ENCODE measurements at regions not wholly inside any gene's neighbourhood (a gene's known extent, or its start where the extent isn't known, plus 50 kb on each side); places are given as distances from the start of the nearest gene placed in this dataset.

DNA sequence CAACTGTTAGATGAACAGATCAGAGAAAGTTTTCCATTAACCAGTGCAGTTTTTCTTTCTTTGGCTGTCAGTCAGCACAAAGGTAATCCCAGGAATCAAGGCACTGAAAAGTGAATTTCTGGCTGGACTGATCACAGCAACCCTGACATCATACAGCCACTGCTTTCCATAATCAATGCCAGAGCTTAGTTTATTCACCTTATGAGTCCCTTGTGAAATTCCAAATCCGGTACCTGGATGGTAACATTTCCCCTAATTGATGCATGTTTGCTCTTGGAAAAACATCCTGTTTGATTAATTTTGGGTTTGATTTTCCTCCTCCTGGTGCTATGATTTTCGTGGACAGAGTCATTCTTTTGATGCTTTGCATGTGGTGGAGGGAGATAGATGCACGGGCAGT lies 319.8 kb downstream of the INSC start:
- no peaks in the 10 kb centered on the region for H3K27me3 ChIP-seq (ENCODE audit: control insufficient read depth, insufficient read depth, low read length)
- Mint-ChIP-seq H3K9me3 (peaks cover 0 to 8% (median 1%) of the 10 kb centered on the region in 7 donors), H3K27ac (no peak overlapping the region), H3K36me3 (no peaks in the 10 kb centered on the region), H3K4me3 (no peak overlapping the region), H3K27me3 (no peaks in the 10 kb centered on the region), H3K4me1 (no peaks in the 10 kb centered on the region)
- no peak overlapping the region for H3K4me3 ChIP-seq (ENCODE audit: low read depth, low read length)
- H3K36me3 ChIP-seq (ENCODE audit: control insufficient read depth, insufficient read depth, low read length) = no peaks in the 10 kb centered on the region
- no peaks in the 10 kb centered on the region for H3K4me1 ChIP-seq (ENCODE audit: control insufficient read depth, insufficient read depth, low read length, poor library complexity, severe bottlenecking)
- H3K9me3 ChIP-seq (ENCODE audit: control insufficient read depth in 2 of 2, low read length in 2 of 2) = no peaks in the 10 kb centered on the region
- no peak for ATAC-seq (ENCODE audit: low read depth in 2 of 2)
- DNase-seq = no peak
- H3K27ac ChIP-seq (ENCODE audit: insufficient read depth, low read length, poor library complexity, severe bottlenecking) = no peak overlapping the region

DNA sequence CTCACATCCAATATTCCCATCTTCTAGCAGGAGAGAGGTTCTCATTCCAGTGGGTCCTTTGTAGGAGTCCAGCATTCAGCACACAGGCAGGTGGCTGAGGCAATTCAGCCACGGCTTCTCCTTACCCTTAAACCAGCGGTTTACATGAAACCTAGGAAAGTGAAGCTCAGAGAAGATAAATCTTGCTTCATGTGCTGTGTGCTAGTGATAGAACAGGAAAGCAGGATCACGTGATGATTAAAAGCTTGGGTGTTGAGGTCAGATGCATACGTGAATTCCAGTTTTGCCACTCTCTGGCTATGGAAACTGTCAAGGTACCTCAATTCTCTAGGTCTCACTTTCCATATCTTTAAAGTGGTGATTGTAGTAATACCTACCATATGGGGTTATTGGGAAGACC lies 331.6 kb downstream of the INSC start:
- no peaks in the 10 kb centered on the region for H3K9me3 ChIP-seq (ENCODE audit: control insufficient read depth in 2 of 2, low read length in 2 of 2)
- no peak for ATAC-seq (ENCODE audit: low read depth in 2 of 2)
- Mint-ChIP-seq H3K36me3 (no peaks in the 10 kb centered on the region), H3K27ac (no peak overlapping the region), H3K4me1 (no peaks in the 10 kb centered on the region), H3K27me3 (no peaks in the 10 kb centered on the region), H3K9me3 (peaks cover 0 to 6% (median 2%) of the 10 kb centered on the region in 7 donors), H3K4me3 (no peak overlapping the region)
- H3K4me3 ChIP-seq (ENCODE audit: low read depth, low read length) = no peak overlapping the region
- H3K36me3 ChIP-seq (ENCODE audit: control insufficient read depth, insufficient read depth, low read length) = no peaks in the 10 kb centered on the region
- no peaks in the 10 kb centered on the region for H3K27me3 ChIP-seq (ENCODE audit: control insufficient read depth, insufficient read depth, low read length)
- DNase-seq = no peak
- no peaks in the 10 kb centered on the region for H3K4me1 ChIP-seq (ENCODE audit: control insufficient read depth, insufficient read depth, low read length, poor library complexity, severe bottlenecking)
- no peak overlapping the region for H3K27ac ChIP-seq (ENCODE audit: insufficient read depth, low read length, poor library complexity, severe bottlenecking)

DNA sequence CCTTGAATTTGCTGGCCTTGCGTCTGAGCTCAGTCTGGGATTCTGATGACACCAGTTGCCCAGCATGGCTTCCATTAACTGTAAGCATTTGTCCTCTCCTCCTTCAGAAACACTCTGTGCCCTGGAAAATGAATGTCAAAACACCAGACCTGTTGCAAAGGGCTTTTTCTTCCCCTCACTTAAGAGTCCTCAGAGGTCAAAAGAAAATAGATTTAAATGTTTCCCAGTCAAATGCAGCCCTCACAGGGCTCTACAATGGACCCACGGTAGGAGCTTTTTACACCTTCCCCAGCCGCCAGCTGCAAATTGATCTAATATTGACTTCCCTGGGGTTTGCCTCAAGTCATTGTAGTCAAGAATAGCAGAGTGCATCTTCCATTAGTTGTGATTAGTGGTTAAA lies 332.2 kb downstream of the INSC start:
- no peak for ATAC-seq (ENCODE audit: low read depth in 2 of 2)
- Histone ChIP-seq H3K9me3 (ENCODE audit: control insufficient read depth in 2 of 2, low read length in 2 of 2) (no peaks in the 10 kb centered on the region), H3K27me3 (ENCODE audit: control insufficient read depth, insufficient read depth, low read length) (no peaks in the 10 kb centered on the region), H3K4me1 (ENCODE audit: control insufficient read depth, insufficient read depth, low read length, poor library complexity, severe bottlenecking) (no peaks in the 10 kb centered on the region), H3K36me3 (ENCODE audit: control insufficient read depth, insufficient read depth, low read length) (no peaks in the 10 kb centered on the region), H3K27ac (ENCODE audit: insufficient read depth, low read length, poor library complexity, severe bottlenecking) (no peak overlapping the region), H3K4me3 (ENCODE audit: low read depth, low read length) (no peak overlapping the region)
- H3K27me3 Mint-ChIP-seq = no peaks in the 10 kb centered on the region
- H3K27ac Mint-ChIP-seq = no peak overlapping the region
- no peaks in the 10 kb centered on the region for H3K4me1 Mint-ChIP-seq
- peaks cover 0 to 6% (median 2%) of the 10 kb centered on the region in 7 donors for H3K9me3 Mint-ChIP-seq
- no peaks in the 10 kb centered on the region for H3K36me3 Mint-ChIP-seq
- no peak for DNase-seq
- H3K4me3 Mint-ChIP-seq = no peak overlapping the region

DNA sequence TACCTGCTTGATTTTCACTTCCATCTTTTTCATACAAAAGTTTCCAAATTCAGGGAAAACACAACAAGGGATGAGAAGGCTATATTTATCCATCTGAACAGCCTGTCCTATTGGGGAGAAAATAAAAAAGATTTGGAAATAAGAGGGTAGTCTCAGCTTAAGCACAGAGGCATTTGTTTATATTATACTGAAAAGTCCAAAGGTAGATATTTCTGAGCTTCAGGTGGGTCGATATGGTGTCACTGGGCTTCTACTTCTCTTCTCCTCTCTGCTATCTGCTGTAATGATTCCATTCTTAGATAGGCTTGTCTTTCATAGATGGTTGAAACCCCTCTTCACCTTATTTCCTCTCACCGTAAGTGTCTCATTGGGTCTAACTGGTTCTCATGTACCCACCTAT lies 337.0 kb downstream of the INSC start:
- Mint-ChIP-seq H3K4me1 (no peaks in the 10 kb centered on the region), H3K27me3 (no peaks in the 10 kb centered on the region)
- ATAC-seq (ENCODE audit: low read depth in 2 of 2) = no peak

DNA sequence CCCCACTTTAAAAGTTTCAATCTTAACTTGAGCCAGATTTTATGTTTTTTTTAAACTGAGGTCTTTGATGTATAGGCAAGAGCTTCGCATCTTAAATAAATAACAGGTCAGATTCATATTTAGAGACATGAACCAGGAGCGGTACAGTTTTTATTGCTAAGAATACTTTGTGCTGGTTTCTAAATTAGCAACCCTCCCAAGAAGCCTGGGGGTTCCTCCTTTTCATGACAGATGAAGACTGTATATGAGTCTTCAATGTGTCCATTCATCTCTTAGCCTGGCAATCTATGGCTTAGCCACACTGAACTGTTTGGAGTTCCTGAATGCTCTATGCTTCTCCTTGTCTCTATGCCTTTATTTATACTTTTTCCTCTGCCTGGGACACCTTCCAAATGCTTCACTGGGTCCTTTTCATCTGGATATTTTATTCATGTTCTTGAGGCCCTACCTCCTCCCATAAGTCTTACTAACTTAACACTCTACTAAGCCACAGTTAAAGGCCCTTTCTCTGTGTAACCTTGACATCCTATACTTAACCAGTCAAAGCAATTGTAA lies 338.6 kb downstream of the INSC start:
- no peaks in the 10 kb centered on the region for H3K4me1 ChIP-seq (ENCODE audit: control insufficient read depth, insufficient read depth, low read length, poor library complexity, severe bottlenecking)
- Mint-ChIP-seq H3K27me3 (no peaks in the 10 kb centered on the region), H3K4me3 (no peak overlapping the region), H3K27ac (no peak overlapping the region), H3K4me1 (no peaks in the 10 kb centered on the region), H3K36me3 (no peaks in the 10 kb centered on the region), H3K9me3 (peaks cover 0 to 7% (median 4%) of the 10 kb centered on the region in 7 donors)
- DNase-seq (no peak), ATAC-seq (ENCODE audit: low read depth in 2 of 2) (no peak)
- H3K27ac ChIP-seq (ENCODE audit: insufficient read depth, low read length, poor library complexity, severe bottlenecking) = no peak overlapping the region
- H3K27me3 ChIP-seq (ENCODE audit: control insufficient read depth, insufficient read depth, low read length) = no peaks in the 10 kb centered on the region
- no peak overlapping the region for H3K4me3 ChIP-seq (ENCODE audit: low read depth, low read length)
- no peaks in the 10 kb centered on the region for H3K36me3 ChIP-seq (ENCODE audit: control insufficient read depth, insufficient read depth, low read length)
- H3K9me3 ChIP-seq (ENCODE audit: control insufficient read depth in 2 of 2, low read length in 2 of 2) = no peaks in the 10 kb centered on the region

More for the DNA sequence above, 337.0 kb downstream of the INSC start:
- Histone ChIP-seq H3K4me3 (ENCODE audit: low read depth, low read length) (no peak overlapping the region), H3K27me3 (ENCODE audit: control insufficient read depth, insufficient read depth, low read length) (no peaks in the 10 kb centered on the region), H3K4me1 (ENCODE audit: control insufficient read depth, insufficient read depth, low read length, poor library complexity, severe bottlenecking) (no peaks in the 10 kb centered on the region), H3K9me3 (ENCODE audit: control insufficient read depth in 2 of 2, low read length in 2 of 2) (no peaks in the 10 kb centered on the region), H3K27ac (ENCODE audit: insufficient read depth, low read length, poor library complexity, severe bottlenecking) (no peak overlapping the region), H3K36me3 (ENCODE audit: control insufficient read depth, insufficient read depth, low read length) (no peaks in the 10 kb centered on the region)
- H3K9me3 Mint-ChIP-seq = peaks cover 0 to 6% (median 4%) of the 10 kb centered on the region in 7 donors
- no peak overlapping the region for H3K4me3 Mint-ChIP-seq
- H3K36me3 Mint-ChIP-seq = no peaks in the 10 kb centered on the region
- DNase-seq = no peak
- no peak overlapping the region for H3K27ac Mint-ChIP-seq

DNA sequence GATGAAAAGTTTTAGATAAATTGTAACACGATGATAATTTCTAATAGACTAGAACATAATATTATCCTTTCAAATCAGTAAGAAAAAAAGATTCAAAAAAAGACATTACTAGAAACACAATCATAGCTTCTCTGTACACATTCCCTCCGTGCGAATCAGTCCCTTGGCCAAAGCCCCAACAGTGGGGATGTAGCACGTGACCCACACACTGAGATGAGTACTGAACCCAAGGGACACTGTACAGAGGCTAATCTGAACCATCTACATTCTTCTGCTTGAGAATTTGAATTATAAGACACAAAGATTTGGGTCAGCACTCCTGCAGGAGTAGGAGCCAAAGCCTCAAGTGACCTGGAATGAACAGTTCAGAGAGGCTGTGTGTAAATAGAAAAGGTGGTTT lies 353.7 kb downstream of the INSC start:
- Mint-ChIP-seq H3K4me1 (no peaks in the 10 kb centered on the region), H3K4me3 (no peak overlapping the region), H3K27me3 (no peaks in the 10 kb centered on the region), H3K9me3 (peaks cover 0 to 5% (median 0%) of the 10 kb centered on the region in 7 donors), H3K27ac (no peak overlapping the region), H3K36me3 (no peaks in the 10 kb centered on the region)
- no peaks in the 10 kb centered on the region for H3K27me3 ChIP-seq (ENCODE audit: control insufficient read depth, insufficient read depth, low read length)
- no peaks in the 10 kb centered on the region for H3K4me1 ChIP-seq (ENCODE audit: control insufficient read depth, insufficient read depth, low read length, poor library complexity, severe bottlenecking)
- H3K36me3 ChIP-seq (ENCODE audit: control insufficient read depth, insufficient read depth, low read length) = no peaks in the 10 kb centered on the region
- ATAC-seq (ENCODE audit: low read depth in 2 of 2) (no peak), DNase-seq (no peak)
- H3K4me3 ChIP-seq (ENCODE audit: low read depth, low read length) = no peak overlapping the region
- H3K9me3 ChIP-seq (ENCODE audit: control insufficient read depth in 2 of 2, low read length in 2 of 2) = no peaks in the 10 kb centered on the region
- H3K27ac ChIP-seq (ENCODE audit: insufficient read depth, low read length, poor library complexity, severe bottlenecking) = no peak overlapping the region

DNA sequence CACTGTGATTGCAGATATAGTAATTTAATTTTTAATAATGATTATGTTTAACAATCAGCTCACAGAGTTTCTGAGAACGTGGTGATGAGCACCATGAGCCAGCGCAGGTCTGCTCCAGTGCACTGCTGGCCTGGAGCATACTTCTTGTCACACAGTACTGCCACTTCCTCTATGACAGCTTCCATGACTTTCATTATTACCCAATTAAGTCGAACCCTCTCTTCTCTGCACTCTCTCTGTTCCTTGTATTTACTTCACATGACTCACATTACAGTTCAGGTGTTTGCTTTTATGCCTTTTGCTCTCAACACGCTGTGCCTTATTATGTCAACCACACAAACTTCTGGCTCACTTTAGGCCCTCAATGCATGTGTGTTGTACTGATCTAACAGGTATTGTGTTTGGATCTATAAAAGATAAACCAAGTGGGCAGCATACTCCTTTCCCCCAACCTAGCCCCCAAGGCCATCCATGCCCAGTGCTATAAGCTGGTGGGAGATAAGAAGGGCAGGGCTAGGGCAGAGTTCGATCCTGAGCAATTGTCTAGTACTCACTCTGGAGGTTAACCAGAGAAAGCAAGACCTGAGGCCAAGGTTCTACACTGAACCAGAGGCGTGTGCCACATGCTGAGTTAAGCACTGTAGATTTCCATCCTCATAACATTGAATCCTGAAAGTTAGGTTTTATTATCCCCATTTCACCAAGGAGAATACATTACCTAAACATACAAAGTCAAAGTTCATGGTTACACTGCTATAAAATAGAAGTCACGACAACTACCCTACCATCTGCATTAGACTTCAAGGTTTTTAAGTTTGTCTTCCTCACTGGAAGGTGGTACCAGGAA lies 356.5 kb downstream of the INSC start:
- H3K27me3 Mint-ChIP-seq = no peaks in the 10 kb centered on the region
- H3K27ac Mint-ChIP-seq = no peak overlapping the region
- Histone ChIP-seq H3K9me3 (ENCODE audit: control insufficient read depth in 2 of 2, low read length in 2 of 2) (no peaks in the 10 kb centered on the region), H3K27me3 (ENCODE audit: control insufficient read depth, insufficient read depth, low read length) (no peaks in the 10 kb centered on the region), H3K27ac (ENCODE audit: insufficient read depth, low read length, poor library complexity, severe bottlenecking) (no peak overlapping the region), H3K4me3 (ENCODE audit: low read depth, low read length) (no peak overlapping the region), H3K36me3 (ENCODE audit: control insufficient read depth, insufficient read depth, low read length) (no peaks in the 10 kb centered on the region), H3K4me1 (ENCODE audit: control insufficient read depth, insufficient read depth, low read length, poor library complexity, severe bottlenecking) (no peaks in the 10 kb centered on the region)
- no peak for ATAC-seq (ENCODE audit: low read depth in 2 of 2)
- no peaks in the 10 kb centered on the region for H3K4me1 Mint-ChIP-seq
- no peaks in the 10 kb centered on the region for H3K36me3 Mint-ChIP-seq
- H3K9me3 Mint-ChIP-seq = peaks cover 0 to 4% (median 0%) of the 10 kb centered on the region in 7 donors
- DNase-seq = no peak
- H3K4me3 Mint-ChIP-seq = no peak overlapping the region

Measured in CD4-positive, CD25-positive, alpha-beta regulatory T cell (primary cell).